ENCODE measurements at regions not wholly inside any gene's neighbourhood (a gene's known extent, or its start where the extent isn't known, plus 50 kb on each side); places are given as distances from the start of the nearest gene placed in this dataset.
"Not testable (repeated sequence)": the region's sequence is repeated elsewhere in the genome, so short reads cannot be mapped to it uniquely, and the experiment has no call there.

GRCh38 chr7:73166152-73166551, 80.3 kb upstream of the SPDYE9 start:
- not testable (repeated sequence) for TF ChIP-seq CTCF, POLR2A (IDR thresholded peaks at IDR 0.05)
